HCT116 (cell line): ENCODE measurements at regions not wholly inside any gene's neighbourhood (a gene's known extent, or its start where the extent isn't known, plus 50 kb on each side); places are given as distances from the start of the nearest gene placed in this dataset.

Experiments used
- ATAC-seq: fragments of 200-7000 bp; cut with Tn5 transposase; 2 replicates; pipeline ENCODE4 v1.9.1; 2020; ENCODE audit warnings: mild to moderate bottlenecking, moderate library complexity
- BruUV-seq: library from RNA; stranded (reverse); fragments of 400-500 nt; replicated peaks from 2 replicates; lab custom pipeline; 2021; lab: Mats Ljungman, UMichigan
- CTCF ChIA-PET: fragments of 300-600 bp; sonication (Branson Sonifier 250); formaldehyde crosslinking; loops from one replicate; lab custom pipeline; 2021; ENCODE audit warnings: antibody characterized with exemption; lab: Charles Lee
- POLR2A ChIA-PET: fragments of 300-600, 350-600 bp; sonication (Branson Sonifier 250); formaldehyde crosslinking; loops from one replicate; lab custom pipeline; 2021; ENCODE audit warnings: antibody characterized with exemption; lab: Charles Lee
- RAD21 ChIA-PET, 2 experiments: fragments of 300-600 bp; sonication (Branson Sonifier 250); formaldehyde crosslinking; loops; one replicate each; lab custom pipeline; 2023; ENCODE audit warnings: low total read pairs in 2 of 2; ENCODE audit not compliant: uncharacterized antibody in 2 of 2, unreplicated experiment in 2 of 2, low non-redundant PET in 1 of 2; lab: Charles Lee
- DNase-seq: peaks from one replicate; pipeline ENCODE4 v3.0.0-alpha.2; 2010; ENCODE audit warnings: low read depth, low spot score
- H2AFZ ChIP-seq: fragments of 200-600 bp; shearing (Covaris generic), sonication (generic); 2 replicates; pipeline ENCODE4 v1.6.1; 2017; ENCODE audit warnings: low read depth, mixed run types, mixed read lengths, antibody characterized with exemption, low read length; ENCODE audit not compliant: poor library complexity, severe bottlenecking
- H3K27ac ChIP-seq: 2 replicates; pipeline ENCODE4 v1.5.1; 2012; ENCODE audit warnings: low read depth, low read length
- H3K27me3 ChIP-seq: fragments of 200-600 bp; sonication (generic); 2 replicates; pipeline ENCODE4 v1.6.1; 2016; ENCODE audit warnings: mixed run types, low read length, mixed read lengths; ENCODE audit not compliant: insufficient read depth
- H3K36me3 ChIP-seq, 2 experiments: fragments of 200-500 bp in 1 of 2; fragments of 200-600 bp in 1 of 2; sonication (Bioruptor generic) in 1 of 2; sonication (generic) in 1 of 2; 2 replicates each; pipeline versions ENCODE4 v1.5.1 to v1.6.1; 2014 to 2016; ENCODE audit warnings: low read length in 2 of 2, inconsistent platforms in 1 of 2, mixed read lengths in 1 of 2, mixed run types in 1 of 2; ENCODE audit not compliant: insufficient read depth in 2 of 2, control insufficient read depth in 1 of 2
- H3K4me1 ChIP-seq, 2 experiments: fragments of 200-600 bp in 1 of 2; sonication (generic) in 1 of 2; 2 replicates each; pipeline versions ENCODE4 v1.5.1 to v1.6.1; 2012 to 2017; ENCODE audit warnings: low read length in 2 of 2, inconsistent platforms in 1 of 2, mild to moderate bottlenecking in 1 of 2, mixed read lengths in 1 of 2, mixed run types in 1 of 2, moderate library complexity in 1 of 2; ENCODE audit not compliant: insufficient read depth in 2 of 2, control insufficient read depth in 1 of 2
- H3K4me2 ChIP-seq: fragments of 200-600 bp; sonication (generic); 2 replicates; pipeline ENCODE4 v1.6.1; 2017; ENCODE audit warnings: mixed run types, low read length, mixed read lengths
- H3K4me3 ChIP-seq, 2 experiments: fragments of 200-600 bp in 1 of 2; sonication (generic) in 1 of 2; replicated peaks in 1 of 2; 2 replicates each; pipeline ENCODE4 v1.5.1; 2011 to 2016; ENCODE audit warnings: low read length in 2 of 2, control low read depth in 1 of 2, low read depth in 1 of 2, mild to moderate bottlenecking in 1 of 2, mixed read lengths in 1 of 2, mixed run types in 1 of 2
- H3K79me2 ChIP-seq: fragments of 200-600 bp; sonication (generic); 2 replicates; pipeline ENCODE4 v1.6.1; 2017; ENCODE audit warnings: mild to moderate bottlenecking, mixed run types, low read length, moderate library complexity, mixed read lengths; ENCODE audit not compliant: insufficient read depth
- H3K9ac ChIP-seq: fragments of 200-600 bp; sonication (generic); 2 replicates; pipeline ENCODE4 v1.6.1; 2016; ENCODE audit warnings: low read length, mixed read lengths
- H3K9me2 ChIP-seq: fragments of 200-600 bp; sonication (generic), shearing (Covaris generic); 2 replicates; pipeline ENCODE4 v1.6.1; 2017; ENCODE audit warnings: mixed run types, mild to moderate bottlenecking, moderate library complexity; ENCODE audit not compliant: insufficient read depth
- H3K9me3 ChIP-seq, 2 experiments: fragments of 200-500 bp in 1 of 2; fragments of 200-600 bp in 1 of 2; sonication (Bioruptor generic) in 1 of 2; sonication (generic) in 1 of 2; 2 replicates each; pipeline ENCODE4 v1.6.1; 2014 to 2017; ENCODE audit warnings: low read length in 2 of 2, mixed read lengths in 2 of 2, inconsistent platforms in 1 of 2, low read depth in 1 of 2, mild to moderate bottlenecking in 1 of 2, mixed run types in 1 of 2, moderate library complexity in 1 of 2; ENCODE audit not compliant: control insufficient read depth in 1 of 2, insufficient read depth in 1 of 2
- H4K20me1 ChIP-seq: fragments of 200-600 bp; sonication (generic), shearing (Covaris generic); 2 replicates; pipeline ENCODE4 v1.6.1; 2017; ENCODE audit warnings: mixed run types, mild to moderate bottlenecking, moderate library complexity; ENCODE audit not compliant: insufficient read depth
- CBX3 ChIP-seq: IDR thresholded peaks from 2 replicates; pipeline ENCODE4 v1.6.1; 2012; ENCODE audit warnings: low read depth
- CEBPB ChIP-seq: IDR thresholded peaks from 2 replicates; pipeline ENCODE4 v1.6.1; 2012; ENCODE audit warnings: low read depth
- EGR1 ChIP-seq: IDR thresholded peaks from 2 replicates; pipeline ENCODE4 v1.6.1; 2012; ENCODE audit warnings: low read depth
- EZH2 ChIP-seq: fragments of 200-600 bp; sonication (generic); IDR thresholded peaks from 2 replicates; pipeline ENCODE4 v1.6.1; 2017; ENCODE audit warnings: antibody characterized with exemption, mixed run types
- FOSL1 ChIP-seq: IDR thresholded peaks from 2 replicates; pipeline ENCODE4 v1.6.1; 2012; ENCODE audit warnings: low read depth
- JUND ChIP-seq: IDR thresholded peaks from 2 replicates; pipeline ENCODE4 v1.6.1; 2012
- POLR2AphosphoS5 ChIP-seq: IDR thresholded peaks from 2 replicates; pipeline ENCODE4 v1.6.1; 2011; ENCODE audit warnings: mild to moderate bottlenecking, low read depth, low read length, moderate library complexity
- SIN3A ChIP-seq: IDR thresholded peaks from 2 replicates; pipeline ENCODE4 v1.6.1; 2012; ENCODE audit warnings: low read depth
- SP1 ChIP-seq: IDR thresholded peaks from 2 replicates; pipeline ENCODE4 v1.6.1; 2012; ENCODE audit warnings: low read depth
- SRF ChIP-seq: IDR thresholded peaks from 2 replicates; pipeline ENCODE4 v1.6.1; 2012; ENCODE audit warnings: low read depth
- YY1 ChIP-seq: IDR thresholded peaks from 2 replicates; pipeline ENCODE4 v1.6.1; 2011; ENCODE audit warnings: low read length, low read depth, moderate library complexity, mild to moderate bottlenecking; ENCODE audit not compliant: insufficient replicate concordance; ENCODE audit errors: extremely low read depth
- ZNF274 ChIP-seq: fragments of 200-500 bp; sonication (Bioruptor generic); IDR thresholded peaks from 2 replicates; pipeline ENCODE4 v1.6.1; 2014; ENCODE audit warnings: mild to moderate bottlenecking, low read depth, low read length, inconsistent platforms
- intact Hi-C: fragments of 100-400 bp; cut with micrococcal nuclease; formaldehyde crosslinking; loops from 2 replicates; pipeline ENCODE4 v1.10.0; 2022
- TF ChIP-seq, protein P1 (sequence below): IDR thresholded peaks from 2 replicates; pipeline ENCODE4 v1.6.1; 2012
- TF ChIP-seq, protein P2 (sequence below): IDR thresholded peaks from 2 replicates; pipeline ENCODE4 v1.6.1; 2011; ENCODE audit warnings: mild to moderate bottlenecking, low read length, moderate library complexity; ENCODE audit not compliant: insufficient replicate concordance; ENCODE audit errors: extremely low read depth
- TF ChIP-seq, protein P3 (sequence below): IDR thresholded peaks from 2 replicates; pipeline ENCODE4 v1.6.1; 2012
- TF ChIP-seq, protein P4 (sequence below), 3 experiments: fragments of 200-600 bp in 1 of 3; sonication (generic) in 1 of 3; IDR thresholded peaks in 2 of 3; conservative IDR thresholded peaks in 1 of 3; 2 replicates each; pipeline ENCODE4 v1.5.1; 2012 to 2017; ENCODE audit warnings: low read depth in 2 of 3, low read length in 2 of 3, antibody characterized with exemption in 1 of 3, borderline replicate concordance in 1 of 3, control low read depth in 1 of 3, mild to moderate bottlenecking in 1 of 3, mixed read lengths in 1 of 3, mixed run types in 1 of 3, moderate library complexity in 1 of 3; ENCODE audit not compliant: insufficient read depth in 1 of 3

DNA sequence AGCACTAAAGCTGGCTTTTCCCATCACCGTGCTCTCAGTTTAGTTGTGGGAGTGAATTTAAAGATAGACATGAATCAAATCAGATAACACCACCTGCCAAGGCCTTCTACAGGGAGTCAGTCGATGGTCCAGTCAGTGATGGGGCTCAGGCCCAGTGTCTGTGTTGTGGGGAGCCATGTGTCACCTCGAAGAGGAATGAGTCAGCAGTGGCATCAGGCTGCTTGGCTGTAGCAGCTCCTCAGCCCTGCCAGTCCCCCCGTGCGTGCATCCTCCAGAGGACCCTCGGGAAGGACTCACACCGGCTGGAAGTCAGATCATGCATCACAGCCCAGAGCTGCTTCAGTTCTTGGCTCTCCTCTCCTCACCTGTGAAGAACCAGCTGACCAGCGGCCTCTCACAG is 420.4 kb upstream of the RAB6C start:
- no TSS peak for BruUV-seq
- Histone ChIP-seq H3K4me1 (no peaks in the 10 kb centered on the region), H3K27ac (no peak overlapping the region), H3K9me2 (no peaks in the 10 kb centered on the region)
- intact Hi-C loops = no loop called here
- TF ChIP-seq, protein P1, sequence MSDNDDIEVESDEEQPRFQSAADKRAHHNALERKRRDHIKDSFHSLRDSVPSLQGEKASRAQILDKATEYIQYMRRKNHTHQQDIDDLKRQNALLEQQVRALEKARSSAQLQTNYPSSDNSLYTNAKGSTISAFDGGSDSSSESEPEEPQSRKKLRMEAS = no peak
- TF ChIP-seq, protein P2, sequence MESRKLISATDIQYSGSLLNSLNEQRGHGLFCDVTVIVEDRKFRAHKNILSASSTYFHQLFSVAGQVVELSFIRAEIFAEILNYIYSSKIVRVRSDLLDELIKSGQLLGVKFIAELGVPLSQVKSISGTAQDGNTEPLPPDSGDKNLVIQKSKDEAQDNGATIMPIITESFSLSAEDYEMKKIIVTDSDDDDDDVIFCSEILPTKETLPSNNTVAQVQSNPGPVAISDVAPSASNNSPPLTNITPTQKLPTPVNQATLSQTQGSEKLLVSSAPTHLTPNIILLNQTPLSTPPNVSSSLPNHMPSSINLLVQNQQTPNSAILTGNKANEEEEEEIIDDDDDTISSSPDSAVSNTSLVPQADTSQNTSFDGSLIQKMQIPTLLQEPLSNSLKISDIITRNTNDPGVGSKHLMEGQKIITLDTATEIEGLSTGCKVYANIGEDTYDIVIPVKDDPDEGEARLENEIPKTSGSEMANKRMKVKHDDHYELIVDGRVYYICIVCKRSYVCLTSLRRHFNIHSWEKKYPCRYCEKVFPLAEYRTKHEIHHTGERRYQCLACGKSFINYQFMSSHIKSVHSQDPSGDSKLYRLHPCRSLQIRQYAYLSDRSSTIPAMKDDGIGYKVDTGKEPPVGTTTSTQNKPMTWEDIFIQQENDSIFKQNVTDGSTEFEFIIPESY = no peak
- TF ChIP-seq, protein P3, sequence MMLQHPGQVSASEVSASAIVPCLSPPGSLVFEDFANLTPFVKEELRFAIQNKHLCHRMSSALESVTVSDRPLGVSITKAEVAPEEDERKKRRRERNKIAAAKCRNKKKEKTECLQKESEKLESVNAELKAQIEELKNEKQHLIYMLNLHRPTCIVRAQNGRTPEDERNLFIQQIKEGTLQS = no peak
- TF ChIP-seq, all 23 proteins: peak for 0
- H3K4me2 ChIP-seq = no peak overlapping the region
- H3K36me3 ChIP-seq = no peaks in the 10 kb centered on the region
- no peaks in the 10 kb centered on the region for H4K20me1 ChIP-seq
- no peak for ATAC-seq
- ChIA-PET CTCF (no interaction called here), POLR2A (no interaction called here), RAD21 (no interaction called here)
- no peak overlapping the region for H3K4me3 ChIP-seq
- no peak for DNase-seq
- H3K9me3 ChIP-seq = no peaks in the 10 kb centered on the region
- H2AFZ ChIP-seq = no peak overlapping the region
- H3K9ac ChIP-seq = no peak overlapping the region
- H3K79me2 ChIP-seq = no peaks in the 10 kb centered on the region
- H3K27me3 ChIP-seq = peaks cover 36% of the 10 kb centered on the region

DNA sequence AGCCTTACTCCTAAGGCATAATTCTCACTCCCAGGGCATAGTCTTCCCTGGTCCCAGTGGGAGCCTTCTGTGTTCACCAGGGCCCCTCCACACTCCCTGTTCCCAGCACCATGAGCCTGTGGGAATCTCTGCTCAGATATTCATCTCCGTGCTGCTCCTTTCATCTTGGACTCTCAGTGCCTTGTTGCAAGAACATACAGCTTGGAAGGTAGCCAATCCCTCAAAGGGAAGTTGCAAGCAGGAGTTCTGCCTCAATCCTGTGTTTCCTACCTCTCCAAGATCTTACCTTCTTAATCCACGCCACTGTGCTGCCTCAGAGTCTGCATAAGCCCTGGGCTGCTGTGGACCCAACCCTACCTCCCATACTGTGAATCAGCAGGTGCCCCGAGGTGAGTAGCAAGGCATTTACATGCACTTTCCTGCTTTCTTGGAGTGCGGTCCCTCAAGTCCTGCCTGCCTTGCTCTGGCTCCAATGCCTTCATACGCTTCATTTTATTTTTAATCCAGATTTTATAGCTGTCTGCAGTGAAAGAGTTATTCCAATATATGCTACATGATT is 413.8 kb upstream of the RAB6C start:
- intact Hi-C loops = no loop called here
- H3K4me2 ChIP-seq = no peak overlapping the region
- ATAC-seq = no peak
- H3K9me3 ChIP-seq = no peaks in the 10 kb centered on the region
- CTCF ChIA-PET = no interaction called here
- no peak for DNase-seq
- no peak overlapping the region for H3K4me3 ChIP-seq
- H3K9ac ChIP-seq = no peak overlapping the region
- POLR2A ChIA-PET = no interaction called here
- no peaks in the 10 kb centered on the region for H3K9me2 ChIP-seq
- no peaks in the 10 kb centered on the region for H3K36me3 ChIP-seq
- no peaks in the 10 kb centered on the region for H4K20me1 ChIP-seq
- no TSS peak for BruUV-seq
- no peaks in the 10 kb centered on the region for H3K79me2 ChIP-seq
- no peak overlapping the region for H2AFZ ChIP-seq
- H3K4me1 ChIP-seq = no peaks in the 10 kb centered on the region
- RAD21 ChIA-PET = no interaction called here
- peaks cover 7% of the 10 kb centered on the region; the same call in 1 of the 2 replicates for H3K27me3 ChIP-seq
- H3K27ac ChIP-seq = no peak overlapping the region
- no peak for TF ChIP-seq JUND
- no peak for TF ChIP-seq SP1
- TF ChIP-seq SRF = no peak
- no peak for TF ChIP-seq EGR1
- TF ChIP-seq YY1 = no peak
- TF ChIP-seq, protein P1 = no peak
- no peak for TF ChIP-seq CEBPB
- TF ChIP-seq FOSL1 = no peak
- TF ChIP-seq EZH2 = no peak
- no peak for TF ChIP-seq CBX3
- TF ChIP-seq, protein P4, sequence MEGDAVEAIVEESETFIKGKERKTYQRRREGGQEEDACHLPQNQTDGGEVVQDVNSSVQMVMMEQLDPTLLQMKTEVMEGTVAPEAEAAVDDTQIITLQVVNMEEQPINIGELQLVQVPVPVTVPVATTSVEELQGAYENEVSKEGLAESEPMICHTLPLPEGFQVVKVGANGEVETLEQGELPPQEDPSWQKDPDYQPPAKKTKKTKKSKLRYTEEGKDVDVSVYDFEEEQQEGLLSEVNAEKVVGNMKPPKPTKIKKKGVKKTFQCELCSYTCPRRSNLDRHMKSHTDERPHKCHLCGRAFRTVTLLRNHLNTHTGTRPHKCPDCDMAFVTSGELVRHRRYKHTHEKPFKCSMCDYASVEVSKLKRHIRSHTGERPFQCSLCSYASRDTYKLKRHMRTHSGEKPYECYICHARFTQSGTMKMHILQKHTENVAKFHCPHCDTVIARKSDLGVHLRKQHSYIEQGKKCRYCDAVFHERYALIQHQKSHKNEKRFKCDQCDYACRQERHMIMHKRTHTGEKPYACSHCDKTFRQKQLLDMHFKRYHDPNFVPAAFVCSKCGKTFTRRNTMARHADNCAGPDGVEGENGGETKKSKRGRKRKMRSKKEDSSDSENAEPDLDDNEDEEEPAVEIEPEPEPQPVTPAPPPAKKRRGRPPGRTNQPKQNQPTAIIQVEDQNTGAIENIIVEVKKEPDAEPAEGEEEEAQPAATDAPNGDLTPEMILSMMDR (IDR thresholded peaks at IDR 0.05 in 2 of 3, conservative IDR thresholded peaks at IDR 0.05 in 1 of 3; ENCODE audit: borderline replicate concordance in 1 of 3, insufficient read depth in 1 of 3, low read depth in 2 of 3, low read length in 2 of 3) = no peak
- TF ChIP-seq ZNF274 = no peak
- TF ChIP-seq POLR2AphosphoS5 = no peak
- TF ChIP-seq, protein P3 = no peak
- no peak for TF ChIP-seq SIN3A
